ENCODE measurements at regions not wholly inside any gene's neighbourhood (a gene's known extent, or its start where the extent isn't known, plus 50 kb on each side); places are given as distances from the start of the nearest gene placed in this dataset.

DNA sequence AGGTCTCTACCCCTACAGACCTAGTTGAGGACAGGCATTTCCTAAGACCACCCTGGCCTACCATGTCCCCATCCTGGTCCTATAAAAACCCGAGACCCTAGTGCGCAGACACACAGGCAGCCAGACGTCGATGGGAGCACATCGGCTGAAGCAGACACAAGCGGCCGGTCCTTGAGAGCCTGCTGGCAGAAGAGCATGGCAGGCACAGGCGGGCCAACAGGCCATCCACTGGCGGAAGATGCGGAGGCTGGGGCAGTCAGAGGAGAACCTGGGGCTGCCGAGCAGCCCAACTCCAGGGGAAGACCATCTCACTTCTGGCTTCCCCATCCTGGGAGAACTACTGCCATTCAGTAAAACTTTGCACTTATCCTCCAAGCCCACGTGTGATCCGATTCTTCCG is 396.8 kb downstream of the AEBP2 start:
- DNase-seq, result no peak

DNA sequence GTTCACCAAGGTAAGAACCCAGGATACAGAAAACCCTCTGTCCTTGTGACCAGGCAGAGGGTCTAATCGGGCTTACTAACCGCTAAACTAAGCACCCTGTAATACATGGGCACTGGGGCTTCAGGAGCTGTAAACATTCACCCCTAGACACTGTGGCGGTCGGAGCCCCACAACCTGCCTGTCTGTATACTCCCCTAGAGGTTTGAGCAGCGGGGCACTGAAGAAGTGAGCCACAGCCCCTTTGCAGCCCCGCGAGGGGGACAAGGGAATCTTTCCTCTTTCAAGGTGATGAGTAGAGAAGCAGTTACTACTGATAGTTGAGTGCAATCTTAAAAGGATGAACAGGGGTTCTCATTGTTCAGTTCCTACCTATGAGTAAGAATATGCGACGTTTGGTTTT is 397.2 kb downstream of the AEBP2 start:
- DNase-seq, result no peak

DNA sequence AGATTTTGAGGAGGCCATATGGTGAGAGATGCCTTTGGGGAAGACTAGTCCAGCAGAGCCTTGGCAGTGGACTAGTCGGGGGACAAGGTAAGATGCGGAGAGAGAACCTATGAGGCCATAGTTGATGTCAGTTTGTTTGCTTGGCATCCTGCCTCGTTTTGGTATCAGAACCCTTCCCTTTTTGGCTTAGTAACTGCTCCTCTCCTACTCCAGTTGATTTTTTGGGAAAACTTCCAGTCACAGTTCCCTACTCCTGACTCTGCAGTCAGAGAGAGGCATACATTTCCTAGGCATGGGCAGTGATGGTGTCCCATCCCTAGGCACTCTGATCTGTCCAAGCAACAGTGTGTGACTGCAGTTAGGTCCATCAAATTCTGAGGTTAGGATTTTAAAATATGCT is 398.3 kb downstream of the AEBP2 start:
- no peak for DNase-seq

DNA sequence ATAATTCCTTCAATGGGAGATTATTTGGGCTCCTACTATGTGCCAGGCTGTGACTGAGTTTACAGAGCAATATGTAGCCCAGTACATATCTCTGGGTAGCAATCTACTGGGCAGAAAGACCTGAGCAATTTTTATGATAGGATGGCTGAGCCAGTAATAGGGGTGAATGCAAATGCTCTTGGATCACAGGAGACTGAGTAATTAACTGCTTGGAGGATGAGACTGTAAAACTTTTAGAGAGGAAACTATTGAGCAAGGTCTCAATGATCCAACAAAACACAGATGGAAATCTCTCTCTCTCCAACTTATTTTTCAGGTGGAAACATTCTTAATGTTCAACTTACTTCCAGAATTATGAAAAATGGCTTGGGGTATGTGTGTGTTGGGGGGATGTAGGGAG is 402.2 kb downstream of the AEBP2 start:
- no peak for DNase-seq

DNA sequence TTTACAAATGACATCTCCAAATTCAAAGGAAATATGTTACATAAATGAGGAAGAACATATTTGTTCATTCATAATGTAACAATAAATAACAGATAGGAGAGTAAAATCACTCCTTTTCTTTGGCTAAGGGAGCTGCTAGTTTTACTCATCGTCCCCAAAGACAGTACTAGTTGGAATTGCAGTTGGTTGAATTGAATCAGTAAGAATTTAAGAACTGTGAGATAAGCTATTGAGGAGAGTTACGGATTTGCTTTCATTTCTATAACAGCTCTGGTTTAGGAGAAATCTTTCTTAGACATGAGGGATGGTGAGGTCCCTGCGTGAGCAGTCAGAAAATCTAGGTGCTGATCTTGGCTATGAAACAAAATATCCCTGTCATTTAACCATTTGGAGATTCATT is 402.8 kb downstream of the AEBP2 start:
- DNase-seq, result no peak

DNA sequence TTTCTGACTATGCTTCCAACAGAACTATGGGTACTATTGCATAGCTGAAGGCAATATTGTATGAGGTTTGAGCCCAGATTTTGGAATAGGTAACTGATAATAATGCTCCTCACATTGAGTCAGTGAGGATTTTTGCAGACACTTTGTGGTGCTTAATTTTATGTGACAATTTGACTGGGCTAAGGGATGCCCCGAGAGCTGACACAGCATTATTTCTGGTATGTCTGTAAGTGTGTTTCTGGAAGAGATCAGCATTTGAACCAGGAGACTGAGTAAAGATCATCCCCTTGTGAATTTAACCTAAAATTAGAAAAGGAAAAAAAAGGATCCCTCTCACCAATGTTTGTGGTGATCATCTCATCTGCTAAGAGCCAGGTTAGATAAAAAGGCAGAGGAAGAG is 404.9 kb downstream of the AEBP2 start:
- DNase-seq, result no peak

DNA sequence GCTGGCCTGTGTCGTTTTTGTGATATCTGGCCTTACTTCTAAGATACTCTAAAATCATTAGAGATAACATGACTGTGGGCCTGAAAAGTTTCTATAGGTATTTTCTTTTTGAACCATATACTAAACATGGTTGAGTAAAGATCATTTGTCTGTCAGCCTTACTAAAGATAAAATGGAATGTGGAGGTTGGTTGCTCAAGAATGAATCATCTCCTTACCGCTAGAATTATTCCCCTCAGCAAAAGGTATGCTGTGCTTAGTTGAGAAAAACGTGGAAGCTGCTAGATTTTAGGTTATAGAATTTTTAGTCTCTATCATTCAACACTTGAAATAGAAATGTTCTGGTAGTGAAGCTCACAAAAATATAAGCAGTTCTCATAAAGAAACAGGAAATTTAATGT is 407.3 kb downstream of the AEBP2 start:
- DNase-seq, result no peak

DNA sequence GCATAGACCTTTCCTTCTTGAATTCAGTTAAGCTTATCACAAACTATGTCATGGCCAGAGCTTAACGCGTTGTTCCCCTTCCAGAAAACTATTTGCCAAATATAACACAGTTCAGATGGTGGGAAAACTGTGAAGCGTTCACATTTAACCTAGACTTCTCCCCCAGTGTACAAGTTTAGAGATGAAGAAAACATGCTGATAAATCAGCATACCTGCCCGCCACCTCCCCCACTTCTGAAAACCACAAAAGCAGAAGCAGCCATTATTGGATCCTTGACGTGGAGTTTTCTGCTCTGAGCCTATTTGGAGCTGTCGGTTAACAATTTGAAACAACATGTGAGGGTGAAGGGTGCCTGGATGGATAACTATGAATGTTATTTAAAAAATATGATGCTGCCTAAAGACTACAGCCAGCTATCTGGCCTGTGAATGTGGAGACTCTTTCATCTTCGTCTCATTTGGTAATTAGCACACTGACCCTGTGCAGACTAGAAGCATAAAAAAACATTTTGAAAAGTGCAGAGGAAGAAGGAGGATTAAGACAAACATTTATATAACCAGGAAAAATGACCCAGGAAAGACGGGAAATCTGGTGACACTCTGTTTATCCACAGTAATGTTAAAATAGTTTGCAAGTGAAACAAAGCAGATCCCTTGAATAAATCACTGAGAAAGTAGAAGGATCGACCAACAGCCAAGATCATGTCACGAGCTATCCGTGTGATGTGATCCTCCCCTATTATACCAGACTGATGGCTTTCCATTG is 408.2 kb downstream of the AEBP2 start:
- no peak for DNase-seq

DNA sequence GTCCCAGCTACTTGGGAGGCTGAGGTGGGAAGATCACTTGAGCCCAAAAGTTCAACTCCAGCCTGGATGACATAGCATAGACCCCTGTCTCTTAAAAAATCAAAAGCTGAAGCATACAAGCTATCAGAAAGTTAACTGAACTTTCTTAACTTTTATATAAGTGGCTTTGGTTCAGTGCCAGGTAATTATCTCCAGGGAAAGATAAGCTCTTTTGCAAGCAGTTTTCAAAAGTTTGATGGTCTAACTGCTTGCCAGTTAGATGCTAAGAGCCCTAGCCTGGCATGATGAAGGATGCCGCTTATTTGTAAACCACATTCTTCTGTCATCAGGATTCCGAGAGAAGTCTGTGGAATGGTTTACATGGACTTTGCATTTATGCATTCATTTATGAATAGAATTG is 409.1 kb downstream of the AEBP2 start:
- no peak for DNase-seq

DNA sequence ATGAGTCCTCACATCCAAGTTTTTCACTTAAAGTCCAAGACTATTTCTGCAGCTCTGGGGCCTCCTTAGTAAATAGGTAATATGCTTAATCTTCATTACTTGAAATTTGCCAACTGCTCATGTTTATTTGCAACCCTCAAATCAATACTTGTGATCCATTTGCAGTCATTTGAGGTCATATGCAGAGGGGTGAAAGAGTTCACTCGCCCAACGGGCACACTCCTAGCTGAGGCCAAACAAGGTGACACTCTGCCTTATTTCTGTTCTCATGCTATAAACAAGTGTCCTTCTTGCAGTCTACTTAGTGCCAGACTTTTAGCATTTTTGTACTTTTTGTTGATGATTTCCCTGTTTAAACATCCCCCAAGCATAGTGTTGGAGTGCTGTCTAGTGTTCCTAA is 409.9 kb downstream of the AEBP2 start:
- DNase-seq, result no peak

DNA sequence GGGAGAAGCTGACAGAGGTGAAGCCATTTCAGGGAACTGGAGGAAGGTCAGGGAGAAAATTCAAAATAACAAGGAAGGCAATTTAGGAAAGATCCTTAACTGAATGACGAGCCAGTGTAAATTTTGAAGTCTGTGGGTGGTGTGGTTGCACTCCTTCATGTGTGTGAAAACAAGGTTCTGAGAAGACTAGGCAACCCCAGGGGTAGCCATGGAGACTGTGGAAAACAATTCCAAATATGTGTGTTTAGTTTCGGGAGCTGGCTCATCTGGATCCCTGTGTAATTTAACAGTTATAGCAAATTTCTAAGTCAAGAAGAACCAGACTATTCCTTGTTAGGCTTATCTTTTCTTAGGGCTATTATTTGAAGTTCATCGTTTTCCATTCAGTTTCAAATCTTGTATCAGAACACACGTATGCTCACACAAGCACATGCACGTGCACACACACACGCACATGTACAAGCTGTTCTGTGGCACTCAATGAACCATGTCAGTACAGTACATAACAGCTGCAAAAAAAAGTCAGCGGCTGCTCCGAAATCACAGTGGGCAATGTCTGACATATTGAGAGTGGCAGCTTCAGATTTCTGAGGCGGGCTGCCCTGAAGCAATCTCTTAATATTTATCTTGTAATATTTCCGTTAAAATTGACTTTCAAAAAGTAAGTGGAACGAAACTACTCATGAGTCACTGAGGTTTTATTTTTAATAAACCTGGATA is 411.2 kb downstream of the AEBP2 start:
- DNase-seq, result peak; percentile 28

DNA sequence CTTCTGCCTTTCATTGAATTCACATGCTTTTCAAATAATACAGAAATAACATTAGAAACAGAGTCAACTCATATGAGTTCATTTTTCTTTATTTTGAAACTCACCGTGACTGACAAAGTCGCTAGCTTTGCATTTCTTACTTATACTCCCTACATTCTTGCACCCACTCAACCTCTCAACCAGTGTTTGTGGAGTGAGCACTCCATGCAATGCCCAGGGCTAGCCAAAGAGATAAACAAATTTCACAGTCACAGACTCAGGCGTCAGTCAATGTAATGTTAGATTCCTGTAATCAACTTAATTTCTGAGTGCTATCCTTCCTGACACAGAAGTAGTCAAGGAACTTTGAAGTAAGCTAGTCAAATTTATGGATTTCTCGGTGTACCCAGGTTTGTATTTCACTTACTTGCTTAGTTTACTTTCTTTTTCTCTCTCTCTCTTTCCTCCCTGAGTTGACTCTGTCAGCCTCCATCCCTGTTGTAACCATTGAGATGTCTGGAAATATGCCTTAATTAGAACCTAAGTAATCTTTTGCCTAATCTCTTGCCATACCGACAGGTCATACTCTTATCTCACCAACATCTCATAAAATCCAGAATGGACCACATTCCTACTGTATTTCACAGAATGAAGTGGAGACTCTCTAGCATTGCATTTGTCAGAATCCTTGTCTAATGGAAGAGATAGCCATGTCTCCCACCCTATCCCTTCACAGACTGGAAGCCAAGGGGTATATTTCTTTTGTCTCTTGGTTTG is 413.0 kb downstream of the AEBP2 start:
- DNase-seq, result no peak

DNA sequence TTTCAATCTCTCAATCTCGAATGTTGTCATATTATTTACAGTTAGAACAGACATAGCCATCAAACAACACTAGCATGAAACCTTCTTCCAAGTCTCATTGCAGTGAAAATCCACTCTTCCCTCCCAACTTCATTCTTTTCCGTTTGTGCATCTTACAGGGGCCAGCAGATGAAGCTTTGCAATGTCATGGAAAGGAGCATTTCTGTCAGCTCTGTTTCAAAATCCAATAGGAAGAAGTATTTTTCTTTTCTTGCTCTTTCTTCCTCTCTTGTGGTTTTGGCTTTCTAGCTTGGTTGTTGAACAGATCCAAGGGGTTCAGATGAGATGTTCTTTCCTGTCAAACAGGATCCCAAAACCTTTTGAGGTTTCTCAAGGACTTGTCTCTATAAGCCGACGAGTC is 416.6 kb downstream of the AEBP2 start:
- no peak for DNase-seq

DNA sequence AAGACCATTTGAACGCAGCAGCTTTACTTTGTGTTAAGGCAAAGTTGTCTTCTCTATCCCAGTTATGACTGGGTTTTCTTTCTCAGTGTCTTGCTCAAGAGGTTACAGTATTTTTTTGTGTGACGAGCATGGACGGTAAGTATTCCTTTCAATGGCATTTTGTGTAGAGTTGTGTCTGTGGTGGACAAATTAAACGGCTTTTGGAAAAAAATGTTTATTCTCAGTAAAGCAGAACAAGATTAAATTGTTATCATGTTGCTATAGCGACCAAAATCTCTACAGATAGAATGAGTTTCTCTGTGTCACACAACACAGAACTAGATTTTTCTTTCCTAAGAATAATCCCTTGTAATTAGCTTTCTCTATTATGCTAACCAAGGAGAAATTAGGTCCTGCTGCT is 417.1 kb downstream of the AEBP2 start:
- peak; percentile 26 for DNase-seq

DNA sequence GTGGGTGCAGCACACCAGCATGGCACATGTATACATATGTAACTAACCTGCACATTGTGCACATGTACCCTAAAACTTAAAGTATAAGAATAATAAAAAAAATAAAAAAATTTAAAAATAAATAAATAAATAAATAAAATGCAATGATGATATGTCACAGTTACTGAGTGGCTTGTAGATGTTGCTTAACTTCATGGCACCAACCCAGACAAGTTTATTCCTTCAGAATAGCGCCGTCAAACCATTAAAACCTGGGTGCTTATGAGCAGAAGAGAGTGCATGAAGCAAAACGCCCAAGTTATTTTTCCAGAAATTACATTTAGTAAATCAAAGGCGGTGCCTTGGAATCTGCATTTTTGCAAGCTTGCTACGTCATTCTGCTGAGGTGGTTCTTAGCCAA is 417.9 kb downstream of the AEBP2 start:
- DNase-seq, result no peak

DNA sequence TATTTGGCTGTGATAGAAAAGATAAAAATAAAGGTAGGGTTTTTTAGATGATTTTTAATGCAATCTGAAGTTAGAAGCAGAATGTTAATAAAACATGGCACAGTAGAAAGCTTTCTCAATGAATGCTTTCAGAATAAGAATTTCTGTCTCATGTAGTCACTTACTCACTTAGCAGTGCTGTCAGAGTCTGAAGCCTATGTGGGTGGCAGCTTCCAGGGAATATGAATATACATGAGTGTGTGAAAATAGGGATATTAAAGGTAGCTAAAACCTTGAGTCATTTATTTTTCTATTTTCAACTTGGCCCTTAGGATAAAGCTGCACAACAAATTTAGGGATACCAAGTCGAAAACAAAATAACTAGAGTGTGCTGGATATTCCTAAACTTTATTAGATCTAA is 427.9 kb downstream of the AEBP2 start:
- DNase-seq, result no peak

DNA sequence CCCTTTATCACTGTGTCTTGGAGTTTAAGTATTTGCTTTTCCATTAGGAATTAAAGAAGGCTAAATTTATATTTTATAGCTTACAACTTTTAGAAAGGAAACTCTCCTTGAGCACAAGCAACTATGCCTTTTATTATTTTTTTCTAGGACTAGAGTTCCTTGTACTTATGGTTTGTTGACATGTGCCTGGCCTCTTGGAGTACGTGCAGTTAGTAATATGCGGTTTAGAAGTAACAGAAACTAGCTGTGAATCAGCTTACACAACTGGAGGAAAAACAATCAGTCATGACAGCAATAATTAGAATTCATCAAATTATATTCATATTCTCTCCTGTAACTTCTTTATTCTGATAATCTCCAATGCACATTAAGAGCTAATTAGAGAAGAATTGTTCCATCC is 428.7 kb downstream of the AEBP2 start:
- no peak for DNase-seq

DNA sequence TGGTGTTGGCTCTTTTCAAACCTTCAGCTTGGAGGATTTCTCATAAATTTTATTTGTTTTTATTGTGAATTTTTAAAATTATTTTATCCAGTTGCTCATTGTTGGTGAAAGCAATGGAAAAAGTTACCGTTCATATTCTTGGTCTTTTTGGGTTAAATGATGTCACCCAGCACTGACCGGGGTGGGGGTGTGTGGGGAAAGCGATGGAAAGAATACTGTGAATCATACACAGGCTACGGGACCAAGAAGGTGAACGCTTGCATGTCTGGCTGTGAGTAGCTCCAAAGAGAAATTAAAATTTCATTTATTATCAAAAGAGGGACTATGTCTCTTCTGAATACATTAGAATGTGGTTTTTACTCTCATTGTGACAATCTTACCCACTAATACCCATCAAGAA is 430.1 kb downstream of the AEBP2 start:
- DNase-seq, result no peak

DNA sequence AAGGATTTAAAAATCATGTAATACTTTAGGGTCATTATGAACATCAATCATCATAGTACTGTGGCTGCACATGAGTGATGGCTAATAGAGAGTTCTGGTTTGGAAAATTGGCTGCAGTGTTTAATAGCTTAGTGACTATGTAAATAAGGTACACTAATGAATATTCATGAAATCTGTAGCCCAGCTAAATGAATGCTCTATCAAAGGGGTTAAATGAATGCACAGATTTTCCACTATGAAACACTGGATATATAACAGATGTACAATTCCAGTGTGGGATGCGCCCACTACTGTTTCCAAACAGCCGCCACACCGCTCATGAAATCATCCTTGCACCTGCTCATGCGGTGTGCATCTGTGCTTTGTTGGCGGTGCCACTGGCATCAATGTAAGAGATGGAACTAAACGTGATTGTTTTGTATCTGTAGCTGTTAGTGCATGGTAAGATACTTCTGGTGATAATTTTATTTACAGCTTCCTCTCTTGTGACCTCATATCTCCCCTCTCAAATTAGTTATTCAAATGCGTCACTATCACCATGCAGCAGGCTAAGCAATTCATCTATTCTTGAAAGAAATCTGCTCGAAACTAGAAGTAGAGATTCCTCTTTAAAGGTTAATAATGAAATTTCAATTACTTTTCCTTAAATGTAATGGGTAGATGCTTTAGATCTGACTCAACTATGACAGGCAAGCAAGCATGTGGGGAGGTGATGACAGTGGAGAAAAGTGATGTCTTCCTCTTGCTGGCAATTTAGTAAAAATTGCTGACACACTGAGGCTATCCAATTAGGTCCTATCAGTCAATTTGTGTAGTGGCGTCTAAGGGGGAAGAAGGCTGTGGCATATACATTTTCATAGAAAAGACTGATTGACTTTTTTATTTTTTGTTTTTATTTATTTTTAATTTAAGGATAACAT is 433.6 kb downstream of the AEBP2 start:
- DNase-seq, result peak; percentile 53

DNA sequence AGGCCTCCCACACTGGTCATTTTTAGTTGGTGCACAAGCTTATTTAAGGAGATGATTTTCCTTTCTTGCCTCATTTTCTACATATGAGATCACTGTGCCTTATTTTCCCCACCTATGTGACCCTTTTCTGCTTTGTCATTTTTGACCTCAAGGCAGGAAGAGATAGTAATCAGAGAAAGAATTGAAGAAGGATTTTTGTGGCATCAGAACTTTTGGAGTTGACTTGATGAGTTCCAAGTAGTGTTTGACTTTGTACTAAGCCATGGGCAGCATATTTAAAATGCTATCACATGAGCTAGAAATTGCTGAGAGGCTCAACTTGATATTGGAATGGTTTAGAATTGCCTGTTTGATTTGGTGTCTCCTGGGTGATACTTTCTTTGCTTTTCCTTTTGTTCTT is 440.8 kb downstream of the AEBP2 start:
- DNase-seq, result no peak

DNA sequence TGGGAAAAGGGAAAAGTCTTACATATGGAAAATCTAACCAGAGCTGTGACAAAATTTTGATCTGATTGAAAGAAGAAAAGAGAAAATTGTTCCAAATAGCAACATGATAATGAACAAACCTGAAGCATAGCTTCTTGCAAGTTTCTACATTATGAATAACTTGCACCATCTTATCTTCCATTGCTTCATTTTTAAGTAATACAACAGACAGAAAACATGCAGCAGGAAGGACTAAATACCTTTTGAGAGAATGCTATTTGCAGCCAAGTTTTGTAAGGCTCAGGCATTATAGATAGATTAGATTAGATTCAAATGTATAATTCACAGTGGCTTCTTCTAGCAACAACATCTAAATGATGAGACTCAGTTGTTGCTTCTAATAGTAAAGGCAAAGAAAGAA is 441.4 kb downstream of the AEBP2 start:
- no peak for DNase-seq

DNA sequence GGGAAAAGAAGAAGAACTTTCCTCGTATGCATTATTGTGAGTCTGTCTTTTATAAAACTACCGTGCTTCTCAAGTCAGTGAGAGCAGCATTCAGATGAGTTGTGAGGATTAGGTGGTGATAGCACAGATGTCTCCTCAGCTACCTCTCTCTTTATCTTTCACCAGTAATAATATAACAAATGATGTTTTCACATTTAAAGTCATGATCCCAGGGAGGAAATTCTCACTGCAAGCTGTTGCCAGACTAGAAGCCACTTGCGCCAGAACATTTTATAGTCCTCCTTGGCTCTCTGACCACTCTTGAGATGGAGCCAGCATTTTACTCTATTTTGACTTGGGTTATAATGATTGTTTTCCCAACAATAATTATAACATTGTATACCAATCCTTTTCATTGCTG is 443.1 kb downstream of the AEBP2 start:
- DNase-seq, result no peak

DNA sequence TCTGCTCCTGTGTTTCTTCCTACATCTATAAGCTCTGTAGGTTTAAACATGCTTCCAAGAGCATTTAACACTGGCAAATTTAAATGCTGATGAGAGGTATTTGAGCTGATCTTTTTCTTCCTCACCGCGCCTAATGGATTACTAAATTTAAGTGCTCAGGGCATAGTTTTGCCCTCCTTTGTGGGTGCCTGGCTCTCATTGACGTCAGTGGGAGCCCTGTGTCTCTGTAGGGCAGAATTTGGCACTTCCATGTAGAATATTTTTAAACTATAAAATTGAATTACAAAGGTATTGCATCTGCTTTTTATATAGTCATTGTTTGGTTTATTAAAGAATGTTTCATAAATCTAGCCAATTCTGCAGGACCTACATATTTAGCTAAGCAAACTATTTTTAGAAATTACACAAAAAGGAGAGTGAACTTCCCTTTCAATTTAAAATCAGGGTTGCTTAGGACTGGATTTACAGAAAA is 444.8 kb downstream of the AEBP2 start:
- no peak for DNase-seq

All from DMS53 (cell line).